Gastroesophageal sphincter (tissue), 3 donors: ENCODE measurements at regions not wholly inside any gene's neighbourhood (a gene's known extent, or its start where the extent isn't known, plus 50 kb on each side); places are given as distances from the start of the nearest gene placed in this dataset.

Experiments
- EP300 ChIP-seq: sonication (generic); formaldehyde crosslinking; IDR thresholded peaks from one replicate; pipeline ENCODE4 v1.6.1; 2017; ENCODE audit warnings: antibody characterized with exemption, mild to moderate bottlenecking
- POLR2A ChIP-seq, 2 donors: fragments of 450-650 bp; IDR thresholded peaks; one replicate each; pipeline ENCODE4 v1.6.1; 2017; ENCODE audit warnings: antibody characterized with exemption in 2 of 2, mild to moderate bottlenecking in 2 of 2, moderate library complexity in 1 of 2
- POLR2AphosphoS5 ChIP-seq: sonication (generic); formaldehyde crosslinking; IDR thresholded peaks from one replicate; pipeline ENCODE4 v1.6.1; 2017; ENCODE audit warnings: antibody characterized with exemption
- TF ChIP-seq, protein P1 (sequence below), 4 experiments: fragments of 200-600 bp in 2 of 4; fragments of 450-650 bp in 2 of 4; sonication (generic) in 1 of 4; IDR thresholded peaks; one replicate each; pipeline ENCODE4 v1.5.1; 2017 to 2019; ENCODE audit warnings: antibody characterized with exemption in 4 of 4, mild to moderate bottlenecking in 2 of 4, moderate library complexity in 2 of 4

DNA sequence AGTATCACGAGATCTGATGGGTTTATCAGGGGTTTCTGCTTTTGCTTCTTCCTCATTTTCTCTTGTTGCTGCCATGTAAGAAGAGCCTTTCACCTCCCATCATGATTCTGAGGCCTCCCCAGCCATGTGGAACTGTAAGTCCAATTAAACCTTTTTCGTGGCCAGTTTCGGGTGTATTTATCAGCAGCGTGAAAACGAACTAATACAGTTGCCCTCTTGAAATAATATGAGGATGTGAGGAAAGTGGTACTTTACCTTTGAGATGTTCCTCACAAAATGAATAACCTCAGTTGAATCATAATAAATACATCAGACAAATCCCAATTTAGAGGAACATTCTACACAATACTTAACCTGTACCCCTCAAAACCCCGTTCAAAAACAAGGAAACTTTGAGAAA lies 356.4 kb downstream of the CPS1 start:
- TF ChIP-seq, protein P1, sequence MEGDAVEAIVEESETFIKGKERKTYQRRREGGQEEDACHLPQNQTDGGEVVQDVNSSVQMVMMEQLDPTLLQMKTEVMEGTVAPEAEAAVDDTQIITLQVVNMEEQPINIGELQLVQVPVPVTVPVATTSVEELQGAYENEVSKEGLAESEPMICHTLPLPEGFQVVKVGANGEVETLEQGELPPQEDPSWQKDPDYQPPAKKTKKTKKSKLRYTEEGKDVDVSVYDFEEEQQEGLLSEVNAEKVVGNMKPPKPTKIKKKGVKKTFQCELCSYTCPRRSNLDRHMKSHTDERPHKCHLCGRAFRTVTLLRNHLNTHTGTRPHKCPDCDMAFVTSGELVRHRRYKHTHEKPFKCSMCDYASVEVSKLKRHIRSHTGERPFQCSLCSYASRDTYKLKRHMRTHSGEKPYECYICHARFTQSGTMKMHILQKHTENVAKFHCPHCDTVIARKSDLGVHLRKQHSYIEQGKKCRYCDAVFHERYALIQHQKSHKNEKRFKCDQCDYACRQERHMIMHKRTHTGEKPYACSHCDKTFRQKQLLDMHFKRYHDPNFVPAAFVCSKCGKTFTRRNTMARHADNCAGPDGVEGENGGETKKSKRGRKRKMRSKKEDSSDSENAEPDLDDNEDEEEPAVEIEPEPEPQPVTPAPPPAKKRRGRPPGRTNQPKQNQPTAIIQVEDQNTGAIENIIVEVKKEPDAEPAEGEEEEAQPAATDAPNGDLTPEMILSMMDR (IDR thresholded peaks at IDR 0.05), result no peak
- TF ChIP-seq POLR2A (IDR thresholded peaks at IDR 0.05), result no peak
- no peak for TF ChIP-seq POLR2AphosphoS5
- no peak for TF ChIP-seq EP300
